DMS153 treated with DMSO at 0.1 percent for 48 hours (cell line): ENCODE measurements at regions not wholly inside any gene's neighbourhood (a gene's known extent, or its start where the extent isn't known, plus 50 kb on each side); places are given as distances from the start of the nearest gene placed in this dataset.
A peak's percentile ranks its signal among the peaks of the same experiment; 100 is the strongest.

Experiments
- DNase-seq: peaks from one replicate; lab custom pipeline; 2025; ENCODE audit not compliant: unreplicated experiment; lab: John Stamatoyannopoulos, UW

DNA sequence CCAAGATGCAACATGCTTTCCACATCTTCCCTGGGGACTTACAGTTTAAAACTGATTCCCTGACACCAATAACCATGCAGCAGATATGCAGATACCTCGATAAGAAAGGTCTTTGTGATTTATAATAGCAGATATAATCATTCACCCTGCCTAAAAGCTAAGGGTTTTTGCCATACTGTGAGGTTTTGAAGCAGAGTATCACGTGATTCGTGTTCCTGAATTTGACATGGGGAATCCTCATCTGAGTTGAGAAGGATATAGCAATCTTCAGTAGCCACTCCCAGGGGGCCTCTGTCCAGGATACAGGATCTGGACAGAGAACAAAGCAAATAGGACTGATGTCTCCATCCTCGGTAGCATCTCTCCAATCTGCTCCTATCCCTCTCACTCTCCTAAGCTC, 79.1 kb upstream of the SDK2 start:
- DNase-seq = no peak

DNA sequence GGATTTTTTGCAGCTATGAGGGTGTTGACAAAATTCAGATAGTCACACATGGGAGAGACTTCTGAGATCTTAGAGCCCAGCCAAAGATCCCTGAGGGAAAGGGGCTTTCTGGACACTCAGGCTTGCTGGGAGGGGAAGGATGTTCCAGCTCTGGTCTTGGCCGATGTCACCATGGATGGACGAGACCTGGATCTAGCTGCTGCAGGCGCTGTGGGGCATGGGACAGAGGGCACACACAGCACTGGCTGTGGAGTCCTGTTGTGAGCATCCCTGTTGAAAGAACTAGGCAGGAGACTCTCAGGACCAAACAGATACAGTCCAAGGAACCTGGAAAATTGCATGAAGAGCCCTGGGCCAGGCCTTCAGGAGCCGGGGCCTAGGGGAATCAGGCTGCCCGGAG, 80.1 kb upstream of the SDK2 start:
- no peak for DNase-seq

- DNase-seq = no peak
Measured at GRCh38 chr17:73724990-73725389, 80.7 kb upstream of the SDK2 start.

- DNase-seq = no peak
Measured at GRCh38 chr17:73725794-73726515, 81.7 kb upstream of the SDK2 start.

- DNase-seq = no peak
Measured at GRCh38 chr17:73727941-73728340, 83.7 kb upstream of the SDK2 start.

- DNase-seq = no peak
Measured at GRCh38 chr17:73729101-73729500, 84.9 kb upstream of the SDK2 start.

DNA sequence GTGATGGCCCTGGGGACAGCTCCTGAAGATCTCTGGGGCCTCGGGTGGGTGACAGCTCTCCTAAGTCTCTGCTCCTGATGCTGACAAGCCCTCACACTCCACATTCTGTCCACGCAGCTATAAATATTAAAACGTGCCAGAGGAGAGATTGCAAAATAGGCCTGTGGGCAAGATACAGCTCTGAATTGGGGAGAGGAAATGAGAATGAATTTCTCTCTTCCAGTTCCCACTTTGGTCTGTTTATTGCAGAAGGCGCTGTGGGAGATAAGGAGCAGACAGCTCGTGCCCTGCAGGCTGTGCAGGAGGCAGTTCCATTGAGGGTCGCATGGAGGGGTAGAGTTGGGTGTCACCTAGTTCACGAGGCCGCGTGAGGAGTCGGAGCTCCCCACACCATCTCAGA, 87.5 kb upstream of the SDK2 start:
- DNase-seq = no peak

DNA sequence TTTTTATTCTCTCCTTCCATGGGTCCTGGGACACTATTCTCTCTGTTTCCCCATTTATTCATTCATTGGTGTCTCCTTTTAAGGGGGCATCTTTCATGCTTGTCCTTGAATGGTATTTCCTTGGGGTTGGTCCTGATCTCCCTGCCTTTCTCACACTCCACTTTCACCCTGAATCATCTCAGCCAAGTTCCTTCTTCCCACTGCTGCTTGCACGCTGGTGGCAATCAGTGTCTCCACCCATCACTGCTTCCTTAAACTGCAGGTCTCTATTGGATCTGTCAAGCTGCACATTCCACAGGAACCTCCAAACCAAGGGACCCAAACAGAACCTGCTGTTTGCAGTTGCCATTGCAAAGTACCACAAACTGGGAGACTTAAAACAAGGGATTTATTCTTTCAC, 89.3 kb upstream of the SDK2 start:
- no peak for DNase-seq

DNA sequence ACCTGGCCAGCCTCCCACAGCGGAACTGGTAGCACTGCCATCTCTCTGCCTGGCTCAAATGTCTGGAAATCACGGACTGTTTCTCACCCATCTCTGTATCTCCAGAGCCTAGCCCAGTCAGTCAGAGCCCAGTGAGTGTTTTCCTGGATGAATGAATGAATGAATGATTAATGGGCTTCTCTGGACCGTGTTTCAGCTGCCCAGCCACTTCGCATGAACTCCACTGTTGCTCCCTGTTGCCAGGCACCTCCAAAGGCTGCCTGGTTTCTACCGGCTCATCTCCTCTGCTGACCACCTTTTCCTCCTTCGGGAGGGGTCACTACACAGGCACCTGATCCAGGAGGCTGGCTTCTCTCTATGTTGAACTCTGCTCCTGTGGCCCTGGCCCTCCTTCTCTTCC, 91.0 kb upstream of the SDK2 start:
- no peak for DNase-seq

GRCh38 chr17:73738751-73739575, 94.7 kb upstream of the SDK2 start:
- DNase-seq = no peak

GRCh38 chr17:73740370-73740769, 96.1 kb upstream of the SDK2 start:
- DNase-seq = no peak

- no peak for DNase-seq
Measured at GRCh38 chr17:73742948-73743381, 98.7 kb upstream of the SDK2 start.

DNA sequence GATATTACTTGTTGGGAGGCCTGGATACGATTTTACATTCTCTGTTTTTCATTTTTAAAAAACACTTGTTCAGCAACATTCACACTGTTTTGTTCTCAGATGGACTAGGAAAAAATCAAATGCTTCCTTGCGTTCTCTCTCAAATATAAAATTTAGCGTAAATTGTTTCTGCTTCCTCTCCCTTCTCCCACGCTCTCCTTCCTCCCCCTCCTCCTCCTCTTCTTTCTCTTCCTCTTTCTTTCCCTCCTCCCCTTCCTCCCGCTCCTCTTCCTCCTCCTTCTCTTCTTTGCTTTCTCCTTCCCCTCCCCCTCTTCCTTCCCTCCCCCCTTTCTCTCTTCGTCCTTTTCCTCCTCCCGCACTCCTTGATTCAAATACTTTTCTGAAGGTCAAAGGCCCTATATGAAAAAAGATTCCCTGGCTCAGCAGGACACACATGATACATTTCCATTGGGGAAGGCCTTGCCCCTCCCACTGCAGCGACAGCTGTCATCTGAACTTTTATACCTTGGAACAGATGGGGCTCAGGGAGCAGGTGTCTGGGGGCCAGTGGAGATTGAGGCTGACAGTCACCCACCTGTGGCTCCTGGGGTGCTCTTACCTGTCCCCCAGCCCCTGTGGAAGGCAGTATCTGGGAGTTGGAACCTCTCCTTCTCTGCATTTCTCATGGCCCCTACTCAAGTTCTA, 99.4 kb upstream of the SDK2 start:
- DNase-seq = no peak

DNA sequence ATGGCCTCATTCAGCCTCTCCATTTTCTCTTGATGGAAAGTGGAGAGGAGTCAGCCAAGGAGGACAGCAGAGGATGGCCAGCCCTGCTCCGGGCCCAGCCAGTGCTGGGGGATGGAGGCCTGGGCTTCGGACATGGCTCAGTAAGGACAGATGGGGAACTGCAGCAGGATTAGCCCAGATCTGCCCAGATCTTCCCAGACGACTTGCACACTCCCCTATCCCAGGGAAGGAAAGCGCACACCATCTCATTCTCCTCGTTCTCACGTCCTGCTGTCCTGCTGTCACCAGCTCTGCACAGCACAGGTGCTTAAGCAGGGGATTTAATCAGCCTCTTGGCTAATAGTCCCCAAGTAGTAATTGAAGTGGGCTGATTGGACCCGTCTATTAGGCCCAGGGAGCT, 100.2 kb upstream of the SDK2 start:
- DNase-seq = no peak

GRCh38 chr17:73746314-73747073, 102.2 kb upstream of the SDK2 start:
- DNase-seq = no peak

- DNase-seq = peak; percentile 53
Measured at GRCh38 chr17:73747221-73748002, 103.2 kb upstream of the SDK2 start.

GRCh38 chr17:73748508-73748907, 104.3 kb upstream of the SDK2 start:
- DNase-seq = peak; percentile 83

DNA sequence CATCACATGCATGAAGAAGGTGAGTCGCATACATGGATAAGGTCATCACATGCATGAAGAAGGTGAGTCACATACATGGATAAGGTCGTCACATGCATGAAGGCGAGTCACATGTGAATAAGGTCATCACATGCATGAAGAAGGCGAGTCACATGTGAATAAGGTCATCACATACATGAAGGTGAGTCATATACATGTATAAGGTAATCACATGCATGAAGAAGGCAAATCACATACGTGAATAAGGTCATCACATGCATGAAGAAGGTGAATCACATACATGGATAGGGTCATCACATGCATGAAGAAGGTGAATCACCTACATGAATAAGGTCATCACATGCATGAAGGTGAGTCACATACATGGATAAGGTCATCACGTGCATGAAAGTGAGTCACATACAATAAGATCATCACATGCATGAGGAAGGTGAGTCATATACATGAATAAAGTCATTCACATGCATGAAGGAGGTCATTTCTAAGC, 105.1 kb upstream of the SDK2 start:
- no peak for DNase-seq

GRCh38 chr17:73749928-73750605, 105.8 kb upstream of the SDK2 start:
- DNase-seq = no peak

DNA sequence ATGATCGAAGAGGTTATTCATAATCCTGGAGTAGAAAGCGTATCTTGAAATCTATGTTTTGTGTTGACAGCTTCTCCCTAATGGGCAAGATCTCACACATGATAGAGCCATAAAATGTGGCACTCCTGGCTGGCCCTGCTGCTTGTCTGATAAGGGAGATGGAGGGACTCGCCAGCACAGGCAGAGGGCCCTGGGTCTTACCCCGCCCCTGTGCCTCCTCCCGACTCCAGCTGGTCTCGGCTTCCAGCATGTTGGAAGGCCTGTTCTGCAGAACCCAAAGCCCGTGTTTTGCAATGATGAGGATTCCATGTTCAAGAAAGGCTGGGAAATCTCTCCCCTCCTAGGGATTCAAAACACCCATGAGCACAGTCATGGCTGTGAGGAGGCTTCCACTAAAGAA, 106.7 kb upstream of the SDK2 start:
- peak; percentile 29 for DNase-seq
